ENCODE measurements at regions not wholly inside any gene's neighbourhood (a gene's known extent, or its start where the extent isn't known, plus 50 kb on each side); places are given as distances from the start of the nearest gene placed in this dataset.

DNA sequence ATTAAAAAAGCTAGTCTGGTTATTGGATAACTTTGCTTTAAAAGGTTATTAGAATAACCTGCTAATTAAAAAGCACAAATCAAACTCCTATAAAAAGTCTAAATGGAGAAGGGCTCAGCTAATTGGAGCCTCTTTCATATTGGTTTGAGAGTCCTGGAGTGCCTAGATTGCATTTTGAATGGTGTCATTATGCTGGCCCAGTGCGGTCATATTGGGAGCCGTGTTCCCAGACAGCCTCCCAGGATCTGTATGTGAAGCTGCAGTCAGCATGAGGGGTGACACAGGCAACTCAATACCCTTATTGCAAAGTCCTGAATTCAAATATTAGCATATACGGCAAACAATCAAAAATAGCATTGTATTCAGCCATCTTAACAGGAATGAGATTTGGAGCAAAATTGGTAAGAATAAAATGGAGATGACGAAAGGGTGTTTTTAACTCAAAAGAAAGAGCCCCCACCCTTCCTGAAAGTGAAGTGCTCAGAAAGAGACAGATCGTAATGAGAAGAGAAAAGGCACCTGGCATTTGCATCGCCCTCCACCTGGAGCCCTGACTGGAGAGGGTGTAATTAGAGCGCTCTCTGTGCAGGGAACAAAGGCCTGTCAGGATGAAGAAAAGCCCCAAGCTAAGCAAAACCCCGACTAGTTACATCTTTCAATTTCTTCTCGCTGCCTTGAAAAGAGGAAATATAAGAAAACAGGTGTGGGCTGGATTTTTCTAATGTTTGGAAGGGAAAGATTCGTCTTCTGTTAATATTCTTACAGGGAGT lies 621.0 kb upstream of the ADAMTS16 start:
- DNase-seq (ENCODE audit: low spot score): no peak

DNA sequence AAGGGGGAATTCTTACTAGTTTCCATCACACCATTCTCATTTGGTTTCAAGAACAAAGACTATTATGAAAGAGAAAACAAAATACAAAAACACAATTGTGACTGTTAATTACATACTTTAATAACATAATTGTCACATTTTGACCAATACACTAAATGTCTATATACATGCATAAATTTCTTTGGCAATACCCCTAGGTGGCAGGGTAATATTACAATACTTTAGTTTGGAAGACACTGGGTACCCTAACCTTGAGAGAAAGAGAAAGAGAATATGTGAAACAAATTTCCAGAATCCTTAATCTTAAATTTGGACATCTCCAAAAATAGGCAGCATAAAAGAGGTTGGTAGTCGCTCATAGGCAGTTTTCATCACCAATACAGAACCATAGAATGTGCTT lies 619.6 kb upstream of the ADAMTS16 start:
- no peak for DNase-seq (ENCODE audit: low spot score)

GRCh38 chr5:4523038-4523437 lies 617.1 kb upstream of the ADAMTS16 start:
- no peak for DNase-seq (ENCODE audit: low spot score)

DNA sequence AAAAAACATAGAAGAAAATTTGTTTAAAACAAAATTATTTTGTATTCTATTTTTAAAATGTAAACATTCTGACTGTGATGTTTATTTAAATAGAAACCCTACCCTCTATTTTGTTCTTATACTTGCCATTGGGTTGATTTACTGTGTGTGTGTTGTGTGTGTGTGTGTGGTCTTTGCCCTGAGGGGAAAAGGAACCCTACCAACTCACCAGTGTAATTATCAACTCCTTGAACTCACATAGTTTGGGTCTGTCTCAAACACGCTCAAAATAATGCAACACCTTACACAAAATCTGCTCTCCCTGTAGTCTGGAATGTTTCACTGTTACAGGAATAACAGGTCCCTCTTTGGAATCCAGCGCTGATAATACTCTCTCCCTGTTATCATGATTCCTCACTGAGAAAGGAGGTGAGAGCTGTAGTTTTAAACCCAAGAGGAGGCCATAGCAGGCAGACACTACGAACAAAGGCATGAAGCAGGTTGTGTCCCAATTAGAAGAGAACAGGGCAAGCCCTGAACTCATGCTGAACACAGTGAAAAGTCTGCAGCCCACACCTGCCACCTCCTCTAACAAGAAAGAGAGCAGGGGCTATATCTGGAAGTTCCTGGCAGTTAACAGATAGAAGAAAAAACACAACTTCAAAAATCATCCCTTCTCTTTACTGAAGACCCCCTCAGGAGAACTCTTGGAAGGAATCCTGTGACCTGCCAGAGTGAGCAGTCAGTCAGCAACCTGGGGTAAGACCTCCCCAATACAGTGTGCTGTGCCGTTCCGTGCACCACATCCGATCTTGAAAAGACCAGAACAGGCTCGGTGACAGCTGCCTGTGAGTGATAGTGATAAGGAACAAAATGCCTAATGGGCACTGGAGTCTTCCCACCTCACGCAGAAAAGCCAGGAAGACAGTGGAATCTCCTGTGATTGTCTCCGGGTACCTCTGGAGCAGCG lies 608.1 kb upstream of the ADAMTS16 start:
- DNase-seq (ENCODE audit: low spot score): no peak

DNA sequence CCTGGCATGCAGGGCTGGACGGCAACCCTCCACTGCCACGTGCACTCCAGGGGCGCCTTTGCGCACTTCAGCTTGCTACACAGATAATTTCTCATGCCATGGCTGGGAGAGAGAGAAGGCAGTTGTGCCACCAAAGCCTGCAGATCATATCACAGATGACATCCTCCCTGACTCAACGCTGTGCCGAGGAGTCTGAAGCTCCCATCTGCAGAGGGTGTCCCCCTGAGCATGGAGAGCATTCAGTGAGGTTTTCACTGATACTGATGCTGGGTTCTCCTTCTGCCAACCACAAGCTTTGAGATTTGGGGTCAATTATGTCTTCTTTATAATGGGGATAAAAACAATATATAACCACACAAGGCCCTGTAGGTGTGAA lies 607.4 kb upstream of the ADAMTS16 start:
- no peak for DNase-seq (ENCODE audit: low spot score)

DNA sequence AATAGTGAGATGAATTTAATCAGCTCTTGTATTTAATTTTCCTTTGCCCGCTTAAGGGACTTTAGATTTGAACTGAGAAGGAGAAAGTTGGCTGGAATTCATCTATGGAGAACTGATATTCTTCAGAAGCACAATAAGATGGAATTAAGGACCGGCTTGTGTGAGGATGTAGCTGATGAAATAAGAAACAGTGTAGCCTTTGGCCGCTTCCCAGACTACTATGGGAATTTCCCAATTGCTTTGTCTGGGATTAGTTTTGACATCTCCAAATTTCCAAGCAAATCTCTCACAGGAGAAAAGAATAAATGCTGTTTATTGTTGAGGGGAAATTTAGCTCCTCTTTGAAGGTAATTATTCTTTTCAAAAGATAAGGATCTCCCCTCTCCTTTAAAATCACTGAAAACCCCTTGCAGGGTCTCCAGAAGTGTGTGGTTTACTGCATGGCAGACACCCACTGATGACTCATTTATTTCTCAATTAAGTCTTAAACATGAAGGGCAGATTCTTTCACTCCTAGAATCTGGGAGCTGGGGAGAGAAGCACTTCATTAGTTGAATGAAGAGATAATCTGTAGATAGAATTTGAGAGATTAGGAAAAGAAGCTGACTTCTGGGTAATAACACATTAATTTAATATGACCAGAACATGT lies 606.5 kb upstream of the ADAMTS16 start:
- no peak for DNase-seq (ENCODE audit: low spot score)

GRCh38 chr5:4537489-4537888 lies 602.6 kb upstream of the ADAMTS16 start:
- DNase-seq (ENCODE audit: low spot score): no peak

DNA sequence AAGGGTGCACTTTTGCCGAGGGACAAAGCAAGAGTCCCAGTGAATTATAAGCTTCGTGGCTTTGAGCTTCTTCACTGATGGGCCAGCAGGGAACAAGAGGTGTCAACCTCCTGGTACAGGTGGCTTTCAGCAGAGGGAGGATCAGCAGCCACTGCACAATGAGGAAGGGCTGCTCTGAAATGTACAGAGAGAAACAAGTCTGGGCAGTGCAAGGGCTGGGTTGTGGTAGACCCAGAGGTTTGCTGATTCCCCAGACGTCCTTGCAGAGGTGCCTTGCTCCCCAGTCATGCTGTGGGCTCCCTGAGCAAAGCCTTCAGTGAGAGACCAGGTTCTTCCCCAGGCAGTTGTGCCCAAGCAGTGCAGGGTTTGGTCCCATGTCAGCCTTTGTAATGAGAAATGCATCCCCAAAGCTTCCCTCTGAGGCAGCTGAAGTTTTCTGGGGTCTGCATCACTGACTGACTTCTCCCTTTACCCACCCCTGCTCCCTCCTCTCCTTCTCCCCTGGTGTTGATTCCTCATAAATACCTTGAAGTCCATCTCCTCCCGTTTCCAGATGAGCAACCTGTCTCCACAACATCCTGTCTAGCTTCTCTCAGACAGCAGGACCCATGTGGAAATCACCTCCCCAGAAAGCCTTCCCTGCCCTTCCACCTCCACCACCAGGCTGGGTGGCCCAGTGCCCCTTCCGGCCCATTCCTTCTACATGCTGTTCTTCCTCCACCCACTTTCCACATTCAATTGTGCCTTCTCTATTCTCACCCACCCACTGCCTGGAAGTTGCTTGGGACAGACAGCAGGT lies 599.6 kb upstream of the ADAMTS16 start:
- peak; percentile 16 for DNase-seq (ENCODE audit: low spot score)

GRCh38 chr5:4541334-4541733 lies 598.8 kb upstream of the ADAMTS16 start:
- no peak for DNase-seq (ENCODE audit: low spot score)

DNA sequence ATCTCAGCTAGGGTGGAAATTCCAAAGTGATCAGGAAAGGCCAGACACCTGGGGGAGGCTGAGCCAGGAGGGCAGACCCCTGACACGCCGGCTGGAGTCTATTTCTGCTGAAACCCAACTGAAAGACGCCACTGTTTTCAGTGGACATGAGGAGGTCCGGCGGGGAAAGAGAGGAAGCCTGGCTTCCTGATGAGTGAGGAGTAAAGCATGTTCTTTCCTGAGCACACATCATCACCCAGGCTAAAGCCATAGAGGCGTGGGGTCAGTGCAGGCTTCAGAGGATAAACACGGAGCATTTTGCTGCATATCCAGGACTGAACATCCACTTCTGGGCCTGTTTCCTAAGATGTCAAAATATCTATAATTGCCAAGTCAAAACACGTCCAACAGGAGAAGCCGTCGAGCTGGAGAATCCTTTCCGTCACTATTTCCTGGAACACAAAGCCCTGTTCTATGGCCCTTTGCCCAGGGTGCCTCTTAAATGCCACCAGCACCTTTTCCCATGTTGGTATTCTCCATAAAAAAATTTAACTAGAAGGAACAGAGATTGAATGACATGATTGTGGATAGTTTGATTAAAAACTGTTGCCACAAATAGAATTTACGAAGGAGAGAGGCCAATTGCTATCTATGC lies 597.9 kb upstream of the ADAMTS16 start:
- DNase-seq (ENCODE audit: low spot score): no peak

DNA sequence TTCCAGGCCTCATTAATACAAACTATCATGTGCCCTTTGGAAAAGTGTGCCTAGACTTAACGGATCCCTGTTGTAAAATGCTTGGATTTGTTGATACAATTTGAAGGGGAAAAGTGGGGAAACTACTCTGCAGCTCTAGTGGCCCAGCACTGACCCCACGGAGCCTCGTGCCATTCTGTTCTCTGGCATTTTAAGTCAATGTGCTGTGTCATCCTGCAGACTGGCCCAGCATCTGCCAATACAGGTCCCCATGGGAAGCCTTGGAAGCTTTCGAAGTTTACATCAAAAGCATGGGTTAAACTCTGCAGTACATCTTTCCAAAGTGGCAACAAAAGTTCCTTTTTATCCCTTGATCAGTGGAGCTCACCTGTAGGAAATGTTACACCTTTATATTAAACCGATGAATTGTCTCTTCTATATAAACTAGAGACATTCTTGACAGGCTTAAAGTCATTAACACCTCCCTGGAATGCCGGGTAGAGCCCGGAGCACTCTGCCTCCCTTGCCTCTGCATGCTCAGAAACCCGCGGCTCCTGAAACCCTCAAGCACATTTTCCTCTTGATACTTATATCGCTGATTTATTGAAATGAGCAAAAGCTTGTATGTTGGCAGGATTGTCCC lies 596.0 kb upstream of the ADAMTS16 start:
- no peak for DNase-seq (ENCODE audit: low spot score)

GRCh38 chr5:4547547-4547946 lies 592.6 kb upstream of the ADAMTS16 start:
- DNase-seq (ENCODE audit: low spot score): no peak

- no peak for DNase-seq (ENCODE audit: low spot score)
Measured at GRCh38 chr5:4548341-4548740, 591.8 kb upstream of the ADAMTS16 start.

- DNase-seq (ENCODE audit: low spot score): no peak
Measured at GRCh38 chr5:4549351-4549750, 590.8 kb upstream of the ADAMTS16 start.

DNA sequence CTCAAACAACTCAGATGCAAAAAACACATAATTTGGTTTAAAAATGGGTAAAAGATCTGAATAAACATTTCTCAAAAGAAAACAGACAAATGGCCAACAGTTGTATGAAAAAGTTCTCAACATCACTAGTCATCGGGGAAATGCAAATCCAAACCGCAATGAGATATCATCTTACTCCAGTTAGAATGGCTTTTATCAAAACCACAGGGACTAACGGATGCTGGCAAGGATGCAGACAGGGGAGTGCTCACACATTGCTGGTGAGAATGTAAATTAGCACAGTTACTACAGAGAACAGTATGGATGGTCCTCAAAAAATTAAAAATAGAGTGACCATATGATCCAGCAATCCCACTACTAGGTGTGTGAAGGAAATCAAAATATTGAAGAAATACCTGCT lies 589.1 kb upstream of the ADAMTS16 start:
- DNase-seq (ENCODE audit: low spot score): no peak

DNA sequence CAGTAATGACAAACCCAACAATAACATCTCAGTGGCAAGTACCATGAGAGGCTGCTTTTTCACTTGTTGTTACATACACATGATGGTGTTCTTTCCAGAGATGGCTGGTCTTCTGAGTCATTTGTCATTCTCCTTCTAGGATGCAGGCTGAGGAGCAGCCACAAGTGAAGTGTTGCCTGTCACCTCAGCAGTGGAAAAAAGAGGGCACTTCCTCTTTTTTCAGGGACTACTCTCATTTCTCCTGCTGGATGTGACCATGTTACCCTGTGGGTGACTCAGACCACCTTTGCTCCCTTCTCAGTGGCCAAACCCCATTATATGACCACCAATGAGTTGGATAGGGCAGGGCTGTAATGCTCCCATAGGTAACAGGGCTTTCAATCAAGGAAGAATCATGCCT lies 587.0 kb upstream of the ADAMTS16 start:
- no peak for DNase-seq (ENCODE audit: low spot score)

- no peak for DNase-seq (ENCODE audit: low spot score)
Measured at GRCh38 chr5:4553978-4554377, 586.2 kb upstream of the ADAMTS16 start.

DNA sequence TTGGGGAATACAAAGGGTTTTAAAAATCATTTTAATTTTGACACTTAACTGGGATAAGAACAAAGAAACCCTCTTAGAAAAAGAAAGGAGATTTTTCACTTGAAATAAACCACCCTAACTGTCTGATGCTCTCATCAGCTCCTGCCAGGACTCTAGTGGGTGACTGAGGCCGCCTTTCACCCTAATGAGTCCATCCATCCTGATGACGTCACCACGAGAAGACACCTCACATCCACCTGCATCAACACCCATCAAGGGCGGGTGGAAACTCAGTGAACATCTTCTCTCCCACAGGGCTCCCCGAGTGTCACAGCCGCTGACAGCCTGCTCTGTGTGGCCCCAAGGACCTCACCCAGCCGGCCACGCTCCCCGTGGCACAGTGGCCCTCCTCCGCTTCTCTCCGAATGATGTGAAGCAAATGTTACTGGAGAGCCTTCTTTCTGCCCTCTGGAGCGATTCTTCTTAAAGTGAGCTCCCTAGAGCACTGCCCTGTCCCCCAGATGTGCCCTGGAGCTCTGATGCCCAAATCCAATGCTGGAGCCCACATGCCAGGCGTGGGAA lies 584.3 kb upstream of the ADAMTS16 start:
- no peak for DNase-seq (ENCODE audit: low spot score)

GRCh38 chr5:4561403-4561802 lies 578.7 kb upstream of the ADAMTS16 start:
- no peak for DNase-seq (ENCODE audit: low spot score)

GRCh38 chr5:4563400-4563799 lies 576.7 kb upstream of the ADAMTS16 start:
- DNase-seq (ENCODE audit: low spot score): peak; percentile 32

Data from kidney tubule cell (primary cell).